ENCODE measurements at regions not wholly inside any gene's neighbourhood (a gene's known extent, or its start where the extent isn't known, plus 50 kb on each side); places are given as distances from the start of the nearest gene placed in this dataset.

DNA sequence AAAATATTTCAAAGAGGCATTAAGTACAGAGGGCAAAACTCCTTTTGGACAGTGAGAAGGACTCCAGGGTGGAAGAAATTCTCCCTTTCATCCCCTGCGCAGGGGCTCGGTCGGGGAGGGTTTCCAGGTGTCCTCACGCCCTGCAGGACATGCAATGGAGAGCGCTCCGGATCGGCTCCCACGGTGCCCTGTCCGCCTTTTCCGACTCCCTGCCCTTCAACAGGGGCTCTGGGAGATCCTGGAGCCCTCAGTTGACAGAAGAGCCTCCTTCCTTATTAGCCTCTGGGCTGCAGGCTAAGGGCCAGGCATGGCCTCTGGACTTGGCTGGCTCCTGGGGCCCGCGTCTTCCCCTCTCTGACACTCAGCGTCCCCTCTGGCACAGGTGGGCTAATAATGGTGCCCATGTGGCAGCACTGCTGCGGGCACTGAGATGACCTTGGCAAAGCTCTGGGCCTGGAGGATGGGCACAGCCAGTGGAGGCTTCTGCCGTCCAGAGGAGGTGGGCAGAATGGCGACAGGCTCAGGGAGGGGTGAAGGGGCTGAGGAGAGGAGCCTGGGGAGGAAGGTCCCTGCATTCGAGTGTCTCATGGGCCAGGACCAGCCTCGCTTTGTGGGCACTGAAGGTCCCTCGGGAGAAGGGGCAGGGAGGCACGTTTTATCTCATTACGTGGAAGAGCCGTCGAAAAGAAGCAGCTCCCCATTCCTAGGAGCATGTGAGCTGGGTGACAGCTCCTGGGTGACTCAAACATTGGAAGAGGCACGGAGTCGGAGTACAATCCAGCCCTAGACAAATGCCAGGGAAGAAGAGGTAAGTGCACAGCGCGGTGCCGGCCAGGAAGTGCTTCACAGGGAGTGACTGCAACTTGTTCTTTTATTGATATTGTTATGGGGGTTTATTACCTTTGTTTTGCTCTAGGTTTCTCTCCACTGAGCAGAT is 161.7 kb downstream of the IRF8 start:
- no peak for DNase-seq (ENCODE audit: low read depth)

- no peak for DNase-seq (ENCODE audit: low read depth)
These were observed 162.3 kb downstream of the IRF8 start for GRCh38 chr16:86061318-86061695.

DNA sequence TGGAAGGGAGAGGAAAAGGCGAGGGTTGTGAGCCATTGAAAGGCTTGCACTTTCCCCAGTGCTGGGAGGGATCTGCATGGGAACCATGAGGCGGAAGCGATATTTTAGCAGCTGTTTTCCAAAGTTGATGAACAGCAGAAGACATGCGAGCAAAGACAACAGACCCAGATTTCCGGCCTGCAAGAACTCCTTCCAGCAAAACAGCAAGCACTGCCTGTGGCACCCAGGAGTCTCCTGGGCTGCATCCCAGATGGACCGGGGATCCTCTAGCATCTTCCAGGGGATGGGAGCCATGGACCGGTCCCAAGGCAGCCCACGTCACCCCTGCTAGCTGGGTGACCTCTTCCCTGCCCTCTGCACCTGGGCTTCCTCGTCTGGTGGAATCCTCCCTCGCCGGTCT is 162.8 kb downstream of the IRF8 start:
- no peak for DNase-seq (ENCODE audit: low read depth)

DNA sequence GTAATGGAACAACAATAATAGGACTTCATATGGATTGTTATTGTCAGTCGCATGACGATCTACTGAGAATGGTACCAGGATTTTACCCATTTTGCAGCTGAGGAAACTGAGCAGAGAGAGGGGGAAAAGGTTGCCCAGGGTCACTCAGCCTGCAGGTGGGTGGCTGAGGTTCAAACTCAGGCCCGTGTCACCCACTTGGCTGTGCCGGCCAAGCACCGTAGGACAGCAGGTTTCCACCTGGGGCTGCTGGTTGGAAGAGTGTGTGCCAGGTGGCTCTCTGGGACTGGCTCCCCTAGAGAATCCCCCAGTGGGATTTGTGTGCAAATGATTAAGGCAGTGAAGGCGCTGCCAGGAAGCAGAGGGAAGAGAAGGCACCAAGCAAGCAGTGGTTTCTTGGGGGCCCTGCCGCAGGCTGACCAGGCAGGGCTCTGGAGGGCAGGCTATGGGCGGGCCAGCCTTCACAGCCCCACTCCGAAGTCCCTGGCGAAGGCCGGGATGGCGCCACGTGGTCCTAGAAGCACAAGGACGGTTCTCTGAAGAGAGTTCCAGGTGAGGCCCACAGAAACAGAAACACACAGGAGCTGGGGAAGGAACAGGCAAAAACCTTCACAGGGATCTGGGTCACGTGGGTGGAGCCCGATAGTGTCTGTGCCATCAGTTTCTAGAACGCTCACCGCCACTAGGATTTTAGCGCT is 163.5 kb downstream of the IRF8 start:
- no peak for DNase-seq (ENCODE audit: low read depth)

DNA sequence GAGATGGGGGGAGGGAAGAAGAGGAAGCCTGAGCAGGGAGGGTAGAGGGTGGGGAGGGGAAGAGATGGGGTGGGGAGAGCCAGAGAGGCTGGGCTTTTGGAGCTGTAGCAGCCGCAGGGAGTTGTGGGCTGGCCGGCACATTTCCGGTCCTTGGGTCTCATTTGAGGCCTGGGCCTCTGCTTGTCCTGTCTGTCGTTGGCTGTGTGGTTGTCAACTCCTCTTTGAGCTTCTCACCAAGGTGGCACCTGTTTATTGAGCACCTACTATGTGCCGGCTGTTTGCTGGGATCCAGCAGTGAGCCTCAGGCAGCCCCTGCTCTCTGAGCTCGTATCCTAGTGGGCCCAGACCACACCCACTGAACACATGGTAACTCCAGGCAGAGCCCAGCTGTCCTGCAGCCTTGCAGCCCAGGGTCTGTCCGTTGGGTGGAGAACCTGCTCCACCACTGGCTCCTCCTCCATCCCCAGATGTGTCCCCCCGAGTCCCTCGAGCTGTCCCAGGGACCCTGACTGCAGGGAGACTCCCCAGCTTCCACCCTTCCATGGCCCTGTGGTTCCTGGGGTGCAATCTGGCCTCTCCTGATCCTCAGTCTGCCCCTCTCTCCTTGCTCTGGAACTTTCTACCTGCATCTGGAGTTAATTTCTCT is 164.9 kb downstream of the IRF8 start:
- DNase-seq (ENCODE audit: low read depth) = no peak

GRCh38 chr16:86064431-86065250 is 165.7 kb downstream of the IRF8 start:
- no peak for DNase-seq (ENCODE audit: low read depth)

DNA sequence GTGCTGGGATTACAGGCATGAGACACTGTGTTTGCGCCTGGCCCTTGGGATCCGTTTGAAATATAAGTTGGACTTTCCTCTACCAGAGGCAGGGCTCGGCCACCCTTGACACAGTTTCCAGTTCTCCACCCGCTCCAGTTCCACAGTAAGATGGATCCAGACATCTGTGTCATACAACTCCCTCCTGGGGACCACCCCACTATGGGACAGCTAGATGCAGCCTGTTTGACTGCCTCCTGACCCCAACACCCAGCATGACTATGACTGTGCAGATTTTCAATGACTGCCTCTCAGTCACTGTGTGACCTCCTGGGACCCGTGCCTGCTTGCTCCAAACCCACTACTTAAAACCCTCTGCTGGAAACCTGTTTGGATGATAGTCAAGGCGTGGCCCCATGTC is 166.7 kb downstream of the IRF8 start:
- no peak for DNase-seq (ENCODE audit: low read depth)

GRCh38 chr16:86066811-86067210 is 167.8 kb downstream of the IRF8 start:
- DNase-seq (ENCODE audit: low read depth) = no peak

GRCh38 chr16:86067516-86067915 is 168.6 kb downstream of the IRF8 start:
- DNase-seq (ENCODE audit: low read depth) = no peak

DNA sequence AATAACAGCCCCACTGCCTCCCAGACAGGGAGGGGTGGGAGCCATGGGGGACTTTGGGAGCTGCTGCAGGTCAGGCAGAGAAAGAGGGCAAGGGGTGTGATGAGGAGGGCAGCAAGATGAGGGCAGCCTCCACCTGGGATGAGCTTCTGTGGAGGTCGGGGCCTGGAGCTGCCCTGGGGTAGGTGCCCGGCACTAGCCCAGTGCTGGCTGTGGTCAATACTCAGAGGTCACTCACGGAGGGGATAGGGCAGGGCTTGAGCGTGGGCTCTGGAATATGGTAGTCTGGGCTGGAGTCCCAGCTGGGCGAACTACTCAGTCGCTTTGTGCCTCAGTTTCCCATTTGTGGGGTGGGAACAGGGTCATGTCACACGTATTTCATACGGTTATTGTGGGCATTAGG is 169.0 kb downstream of the IRF8 start:
- DNase-seq (ENCODE audit: low read depth) = no peak

- no peak for DNase-seq (ENCODE audit: low read depth)
These were observed 169.8 kb downstream of the IRF8 start for GRCh38 chr16:86068722-86069121.

- no peak for DNase-seq (ENCODE audit: low read depth)
These were observed 170.9 kb downstream of the IRF8 start for GRCh38 chr16:86069736-86070298.

GRCh38 chr16:86070484-86070883 is 171.5 kb downstream of the IRF8 start:
- no peak for DNase-seq (ENCODE audit: low read depth)

GRCh38 chr16:86070971-86071370 is 172.0 kb downstream of the IRF8 start:
- no peak for DNase-seq (ENCODE audit: low read depth)

GRCh38 chr16:86071611-86072240 is 172.8 kb downstream of the IRF8 start:
- DNase-seq (ENCODE audit: low read depth) = no peak

DNA sequence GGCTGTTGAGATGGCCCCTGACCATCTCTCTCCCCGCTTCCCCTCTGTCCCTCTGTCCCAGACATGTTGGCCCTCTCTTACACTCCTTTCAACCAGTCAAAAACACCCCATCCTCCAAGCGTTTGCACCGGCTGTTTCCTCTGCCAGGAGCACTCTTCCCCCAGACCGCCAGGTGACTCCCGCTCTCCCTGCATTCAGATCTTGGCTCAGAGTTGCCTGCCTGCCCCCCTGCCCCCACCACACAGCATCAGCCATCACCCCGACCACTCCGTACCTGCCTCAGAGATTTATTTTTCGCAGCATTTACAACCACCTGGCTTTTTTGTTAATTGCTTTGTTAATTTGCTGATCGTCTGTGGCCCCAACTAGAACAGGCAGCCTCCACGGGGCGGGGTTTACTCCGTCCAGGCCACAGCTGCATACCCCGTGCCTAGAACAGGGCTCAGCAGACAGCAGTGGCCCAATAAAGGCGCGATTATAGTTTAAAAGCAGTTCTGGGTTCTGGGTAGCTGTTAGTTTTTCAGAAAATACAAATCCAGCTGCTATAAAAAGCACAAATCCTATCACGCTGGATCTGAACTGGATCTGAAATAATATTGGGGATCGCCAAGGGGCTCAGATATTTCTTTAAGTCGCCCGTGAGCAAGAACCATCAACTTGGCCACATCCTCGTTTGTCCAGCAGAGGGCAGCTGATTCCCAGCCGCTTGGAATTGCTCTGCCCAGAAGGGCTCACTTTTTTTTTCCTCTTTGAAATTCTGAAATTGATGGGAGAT is 173.6 kb downstream of the IRF8 start:
- DNase-seq (ENCODE audit: low read depth) = peak; percentile 46

- no peak for DNase-seq (ENCODE audit: low read depth)
These were observed 174.2 kb downstream of the IRF8 start for GRCh38 chr16:86073103-86073625.

DNA sequence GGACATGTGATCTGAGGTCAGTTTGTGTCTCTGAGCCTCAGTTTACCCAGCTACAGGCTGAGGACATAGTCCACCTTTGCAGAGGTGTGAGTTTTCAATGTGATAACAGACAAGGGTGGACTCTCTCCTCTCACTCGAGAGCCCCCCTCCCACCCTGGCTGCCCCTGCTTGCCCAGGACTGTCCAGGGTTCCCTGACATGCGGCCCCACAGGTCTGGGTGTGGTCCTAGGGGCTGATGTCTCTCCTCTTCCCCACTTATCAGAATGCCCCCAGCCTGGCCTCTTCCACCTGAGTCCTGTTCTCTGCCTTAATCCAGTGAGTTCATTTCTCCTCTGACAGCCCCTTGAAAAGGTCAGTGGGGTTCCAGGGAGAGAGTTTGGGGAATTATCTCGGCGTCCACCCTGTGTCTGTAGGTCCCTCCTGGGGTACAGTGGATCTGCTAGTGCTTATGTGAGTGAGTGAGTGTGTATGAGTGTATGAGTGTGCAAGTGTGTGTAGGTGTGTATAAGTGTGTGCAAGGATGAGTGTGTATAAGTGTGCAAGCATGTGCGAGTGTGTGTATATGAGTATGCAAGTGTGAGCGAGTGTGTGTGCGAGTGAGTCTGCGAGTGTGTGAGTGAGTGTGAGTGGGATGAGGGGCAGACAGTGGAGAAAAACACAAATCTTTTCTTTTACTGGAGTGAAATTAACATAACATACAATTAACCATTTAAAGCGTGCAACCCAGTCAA is 175.0 kb downstream of the IRF8 start:
- DNase-seq (ENCODE audit: low read depth) = no peak

Data from renal cortical epithelial cell (primary cell).